NCI-H1694 treated with DMSO at 0.1 percent for 48 hours (cell line): ENCODE measurements at regions not wholly inside any gene's neighbourhood (a gene's known extent, or its start where the extent isn't known, plus 50 kb on each side); places are given as distances from the start of the nearest gene placed in this dataset.

Experiments
- DNase-seq: peaks from one replicate; lab custom pipeline; 2025; lab: John Stamatoyannopoulos, UW

- no peak for DNase-seq
Observed at GRCh38 chr6:137434640-137435039, 59.6 kb downstream of the OLIG3 start.

GRCh38 chr6:137432054-137432611 lies 62.1 kb downstream of the OLIG3 start:
- peak; percentile 91 for DNase-seq

- DNase-seq: no peak
Observed at GRCh38 chr6:137430954-137431353, 63.2 kb downstream of the OLIG3 start.

GRCh38 chr6:137427656-137428290 lies 66.4 kb downstream of the OLIG3 start:
- no peak for DNase-seq

GRCh38 chr6:137426007-137426689 lies 68.0 kb downstream of the OLIG3 start:
- DNase-seq: no peak

- no peak for DNase-seq
Observed at GRCh38 chr6:137424251-137424650, 69.9 kb downstream of the OLIG3 start.

- DNase-seq: no peak
Observed at GRCh38 chr6:137423451-137424168, 70.6 kb downstream of the OLIG3 start.

- no peak for DNase-seq
Observed at GRCh38 chr6:137417396-137417795, 76.8 kb downstream of the OLIG3 start.

- DNase-seq: no peak
Observed at GRCh38 chr6:137416376-137417109, 77.7 kb downstream of the OLIG3 start.

- no peak for DNase-seq
Observed at GRCh38 chr6:137415834-137416190, 78.4 kb downstream of the OLIG3 start.

GRCh38 chr6:137415127-137415833 lies 78.9 kb downstream of the OLIG3 start:
- DNase-seq: no peak

GRCh38 chr6:137414599-137414998 lies 79.6 kb downstream of the OLIG3 start:
- DNase-seq: no peak

- peak; percentile 56 for DNase-seq
Observed at GRCh38 chr6:137413482-137413881, 80.7 kb downstream of the OLIG3 start.

GRCh38 chr6:137412562-137412961 lies 81.6 kb downstream of the OLIG3 start:
- DNase-seq: no peak

- no peak for DNase-seq
Observed at GRCh38 chr6:137409266-137409777, 84.9 kb downstream of the OLIG3 start.

GRCh38 chr6:137407816-137408215 lies 86.4 kb downstream of the OLIG3 start:
- DNase-seq: no peak

- no peak for DNase-seq
Observed at GRCh38 chr6:137405806-137406205, 88.4 kb downstream of the OLIG3 start.

- DNase-seq: no peak
Observed at GRCh38 chr6:137403855-137404254, 90.3 kb downstream of the OLIG3 start.

GRCh38 chr6:137403443-137403842 lies 90.8 kb downstream of the OLIG3 start:
- DNase-seq: no peak

- DNase-seq: no peak
Observed at GRCh38 chr6:137402143-137402680, 92.0 kb downstream of the OLIG3 start.

GRCh38 chr6:137401088-137401487 lies 93.1 kb downstream of the OLIG3 start:
- peak; percentile 88 for DNase-seq
